Activated CD4-positive, alpha-beta memory T cell treated with anti-CD3 and anti-CD28 coated beads, Interleukin-2, amount 10 ng/mL, durations not matched to agents 7 days and 5 days (primary cell): ENCODE measurements at regions not wholly inside any gene's neighbourhood (a gene's known extent, or its start where the extent isn't known, plus 50 kb on each side); places are given as distances from the start of the nearest gene placed in this dataset.
"Not testable (repeated sequence)": the region's sequence is repeated elsewhere in the genome, so short reads cannot be mapped to it uniquely, and the experiment has no call there.

ENCODE experiments used
- CTCF ChIA-PET: fragments of 350-600 bp; sonication (Branson Sonifier 250); formaldehyde crosslinking; loops from one replicate; lab custom pipeline; 2021; ENCODE audit warnings: antibody characterized with exemption, inconsistent platforms; lab: Charles Lee
- POLR2A ChIA-PET: fragments of 350-600 bp; sonication (Branson Sonifier 250); formaldehyde crosslinking; loops from one replicate; lab custom pipeline; 2021; ENCODE audit warnings: antibody characterized with exemption; lab: Charles Lee
- DNase-seq: peaks from one replicate; pipeline ENCODE4 v3.0.0-alpha.2; 2020
- H3K27ac Mint-ChIP-seq: one replicate; pipeline ENCODE4 v1.8.0; 2021; ENCODE audit warnings: mild to moderate bottlenecking, mixed read lengths
- H3K27me3 Mint-ChIP-seq: one replicate; pipeline ENCODE4 v1.8.0; 2021; ENCODE audit warnings: mixed read lengths
- H3K36me3 Mint-ChIP-seq: one replicate; pipeline ENCODE4 v1.8.0; 2021; ENCODE audit warnings: low read depth, mixed read lengths
- H3K4me1 Mint-ChIP-seq: one replicate; pipeline ENCODE4 v1.8.0; 2021; ENCODE audit warnings: mixed read lengths
- H3K4me3 Mint-ChIP-seq: one replicate; pipeline ENCODE4 v1.8.0; 2021; ENCODE audit warnings: mild to moderate bottlenecking, mixed read lengths
- H3K9me3 Mint-ChIP-seq: one replicate; pipeline ENCODE4 v1.8.0; 2021; ENCODE audit warnings: mixed read lengths

DNA sequence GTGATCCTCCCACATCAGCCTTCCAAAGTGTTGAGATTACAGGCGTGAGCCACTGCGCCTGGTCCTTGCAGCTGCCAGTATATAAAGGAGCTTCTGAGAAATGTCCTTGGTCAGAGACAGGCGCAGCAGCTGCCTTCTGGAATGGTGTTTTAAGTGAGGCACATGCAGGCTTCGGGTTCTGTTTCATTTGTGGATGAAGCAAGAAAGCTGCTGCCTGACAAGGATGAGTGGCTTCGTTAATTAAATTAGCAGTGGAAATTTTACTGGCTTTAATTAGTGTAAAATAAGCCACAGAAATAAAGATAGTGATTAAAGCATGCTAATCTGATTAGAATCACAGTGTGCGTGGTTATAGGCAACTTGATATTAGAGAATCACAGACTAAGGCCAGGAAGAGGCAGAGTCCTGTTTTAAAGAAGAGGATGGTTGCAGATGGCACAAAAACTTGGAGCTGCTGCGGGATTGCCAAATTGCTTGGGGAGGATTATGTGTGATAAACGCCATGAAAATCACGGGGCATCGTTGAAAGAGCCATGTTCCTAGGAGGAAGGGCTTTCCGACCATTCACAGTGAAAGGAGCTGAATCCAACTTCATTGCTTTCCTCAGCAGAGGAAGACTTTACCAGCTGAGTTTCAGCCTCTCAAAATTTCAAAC lies 348.4 kb upstream of the FAT1 start:
- no peaks in the 10 kb centered on the region for H3K27me3 Mint-ChIP-seq
- no peak overlapping the region for H3K4me3 Mint-ChIP-seq
- DNase-seq = no peak

DNA sequence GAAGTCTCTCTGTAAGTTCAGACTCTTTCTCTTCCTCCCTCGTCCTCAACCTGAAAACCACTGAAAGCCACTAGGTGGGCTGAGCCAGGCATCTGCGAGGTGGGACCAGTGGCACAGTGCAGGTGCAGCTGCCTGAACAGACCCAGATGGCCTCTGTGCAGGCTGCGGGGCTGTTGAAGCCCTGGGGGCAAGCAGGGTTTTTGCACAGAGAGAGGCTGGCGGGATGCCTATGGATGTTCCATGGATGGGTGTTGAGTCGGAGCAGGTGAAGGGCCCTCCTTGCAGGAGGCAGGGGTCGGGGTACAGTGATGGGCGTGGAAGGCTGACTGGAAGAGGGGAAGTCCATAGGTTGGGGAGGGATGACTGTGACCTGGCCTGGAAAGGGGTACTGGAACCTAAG lies 350.2 kb upstream of the FAT1 start:
- Mint-ChIP-seq H3K9me3 (no peaks in the 10 kb centered on the region), H3K27ac (no peak overlapping the region), H3K4me3 (no peak overlapping the region), H3K36me3 (no peaks in the 10 kb centered on the region), H3K27me3 (no peaks in the 10 kb centered on the region), H3K4me1 (no peaks in the 10 kb centered on the region)
- POLR2A ChIA-PET = no interaction called here
- CTCF ChIA-PET = no interaction called here
- DNase-seq = no peak

More for the DNA sequence above, 348.4 kb upstream of the FAT1 start:
- Mint-ChIP-seq H3K27ac (no peak overlapping the region), H3K4me1 (no peaks in the 10 kb centered on the region), H3K36me3 (no peaks in the 10 kb centered on the region), H3K9me3 (no peaks in the 10 kb centered on the region)
- ChIA-PET CTCF (no interaction called here), POLR2A (no interaction called here)

GRCh38 chr4:187075514-187075913 lies 351.9 kb upstream of the FAT1 start:
- no peaks in the 10 kb centered on the region for H3K36me3 Mint-ChIP-seq
- POLR2A ChIA-PET = no interaction called here
- DNase-seq = no peak
- H3K4me1 Mint-ChIP-seq = no peaks in the 10 kb centered on the region
- no peaks in the 10 kb centered on the region for H3K9me3 Mint-ChIP-seq
- CTCF ChIA-PET = no interaction called here
- no peak overlapping the region for H3K27ac Mint-ChIP-seq
- H3K4me3 Mint-ChIP-seq = no peak overlapping the region
- no peaks in the 10 kb centered on the region for H3K27me3 Mint-ChIP-seq

GRCh38 chr4:187077744-187078401 lies 354.2 kb upstream of the FAT1 start:
- H3K9me3 Mint-ChIP-seq = no peaks in the 10 kb centered on the region
- ChIA-PET CTCF (no interaction called here), POLR2A (no interaction called here)

DNA sequence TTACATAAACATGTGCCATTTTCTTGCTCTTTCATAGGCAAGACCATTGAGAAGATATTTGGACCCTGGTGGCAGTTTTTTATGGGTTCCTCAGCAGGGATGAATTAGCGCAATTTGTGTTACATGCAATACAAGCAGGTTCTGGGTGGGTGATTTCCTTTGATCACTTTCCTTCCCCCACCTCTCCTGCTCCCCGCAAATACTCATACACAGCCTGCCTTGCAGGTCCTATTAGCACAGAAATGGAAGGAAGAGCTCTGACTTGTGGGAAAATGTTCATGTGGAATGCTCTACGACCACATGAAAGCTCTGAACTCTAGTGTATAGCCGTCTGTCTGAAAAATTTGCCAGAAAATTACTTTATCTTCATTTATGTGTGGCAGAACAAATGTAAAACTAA lies 361.0 kb upstream of the FAT1 start:
- no peak for DNase-seq
- Mint-ChIP-seq H3K4me1 (no peaks in the 10 kb centered on the region), H3K9me3 (peaks cover 6% of the 10 kb centered on the region), H3K27me3 (no peaks in the 10 kb centered on the region), H3K36me3 (no peaks in the 10 kb centered on the region), H3K27ac (no peak overlapping the region), H3K4me3 (no peak overlapping the region)
- ChIA-PET POLR2A (no interaction called here), CTCF (no interaction called here)

More at GRCh38 chr4:187077744-187078401, 354.2 kb upstream of the FAT1 start:
- Mint-ChIP-seq H3K36me3 (no peaks in the 10 kb centered on the region), H3K27me3 (no peaks in the 10 kb centered on the region), H3K4me1 (no peaks in the 10 kb centered on the region), H3K27ac (no peak overlapping the region), H3K4me3 (no peak overlapping the region)
- no peak for DNase-seq

- POLR2A ChIA-PET = no interaction called here
- no peak for DNase-seq
- Mint-ChIP-seq H3K36me3 (no peaks in the 10 kb centered on the region), H3K9me3 (peaks cover 6% of the 10 kb centered on the region), H3K4me1 (no peaks in the 10 kb centered on the region), H3K27me3 (no peaks in the 10 kb centered on the region), H3K4me3 (no peak overlapping the region), H3K27ac (no peak overlapping the region)
- CTCF ChIA-PET = no interaction called here
Measured at GRCh38 chr4:187085339-187085738, 361.7 kb upstream of the FAT1 start.

GRCh38 chr4:187086151-187086550 lies 362.5 kb upstream of the FAT1 start:
- Mint-ChIP-seq H3K36me3 (no peaks in the 10 kb centered on the region), H3K4me1 (no peaks in the 10 kb centered on the region), H3K27ac (no peak overlapping the region), H3K4me3 (no peak overlapping the region), H3K9me3 (peaks cover 6% of the 10 kb centered on the region), H3K27me3 (no peaks in the 10 kb centered on the region)
- DNase-seq = no peak
- POLR2A ChIA-PET = no interaction called here
- CTCF ChIA-PET = no interaction called here

GRCh38 chr4:187088070-187088799 lies 364.6 kb upstream of the FAT1 start:
- CTCF ChIA-PET = no interaction called here

GRCh38 chr4:187090401-187090800 lies 366.7 kb upstream of the FAT1 start:
- ChIA-PET CTCF (no interaction called here), POLR2A (no interaction called here)
- no peaks in the 10 kb centered on the region for H3K27me3 Mint-ChIP-seq
- H3K36me3 Mint-ChIP-seq = no peaks in the 10 kb centered on the region
- no peaks in the 10 kb centered on the region for H3K4me1 Mint-ChIP-seq
- H3K4me3 Mint-ChIP-seq = no peak overlapping the region
- peaks cover 5% of the 10 kb centered on the region for H3K9me3 Mint-ChIP-seq
- DNase-seq = no peak
- H3K27ac Mint-ChIP-seq = no peak overlapping the region

More at GRCh38 chr4:187088070-187088799, 364.6 kb upstream of the FAT1 start:
- no peak overlapping the region for H3K27ac Mint-ChIP-seq
- POLR2A ChIA-PET = no interaction called here
- no peaks in the 10 kb centered on the region for H3K4me1 Mint-ChIP-seq
- H3K9me3 Mint-ChIP-seq = peaks cover 3% of the 10 kb centered on the region
- H3K4me3 Mint-ChIP-seq = no peak overlapping the region
- DNase-seq = no peak
- H3K36me3 Mint-ChIP-seq = no peaks in the 10 kb centered on the region
- no peaks in the 10 kb centered on the region for H3K27me3 Mint-ChIP-seq

- H3K4me1 Mint-ChIP-seq, H3K36me3 Mint-ChIP-seq, CTCF ChIA-PET, H3K9me3 Mint-ChIP-seq, H3K27ac Mint-ChIP-seq, POLR2A ChIA-PET, H3K4me3 Mint-ChIP-seq, DNase-seq, H3K27me3 Mint-ChIP-seq: not testable (repeated sequence)
Measured at GRCh38 chr4:187090832-187091231, 367.2 kb upstream of the FAT1 start.

- Mint-ChIP-seq H3K27ac (no peak overlapping the region), H3K4me1 (no peaks in the 10 kb centered on the region), H3K36me3 (no peaks in the 10 kb centered on the region), H3K27me3 (no peaks in the 10 kb centered on the region), H3K4me3 (no peak overlapping the region), H3K9me3 (peaks cover 8% of the 10 kb centered on the region)
- POLR2A ChIA-PET = no interaction called here
- DNase-seq = no peak
- CTCF ChIA-PET = no interaction called here
Measured at GRCh38 chr4:187094144-187094543, 370.5 kb upstream of the FAT1 start.

DNA sequence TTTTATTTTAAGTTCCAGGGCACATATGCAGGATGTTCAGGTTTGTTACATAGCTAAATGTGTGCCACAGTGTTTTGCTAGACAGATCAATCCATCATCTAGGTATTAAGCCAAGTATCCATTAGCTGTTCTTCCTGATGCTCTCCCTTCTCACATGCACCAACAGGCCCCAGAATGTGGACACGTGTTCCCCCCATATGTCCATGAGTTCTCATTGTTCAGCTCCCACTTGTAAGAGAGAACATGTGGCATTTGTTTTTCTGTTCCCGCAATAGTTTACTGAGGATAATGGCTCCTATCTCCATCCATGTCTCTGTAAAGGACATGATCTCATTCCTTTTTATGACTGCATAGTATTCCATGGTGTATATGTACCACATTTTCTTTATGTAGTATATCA lies 374.8 kb upstream of the FAT1 start:
- Mint-ChIP-seq H3K27me3 (no peaks in the 10 kb centered on the region), H3K27ac (no peak overlapping the region), H3K9me3 (peaks cover 6% of the 10 kb centered on the region), H3K4me1 (no peaks in the 10 kb centered on the region), H3K36me3 (no peaks in the 10 kb centered on the region), H3K4me3 (no peak overlapping the region)
- ChIA-PET CTCF (no interaction called here), POLR2A (no interaction called here)
- DNase-seq = no peak

GRCh38 chr4:187103351-187103750 lies 379.7 kb upstream of the FAT1 start:
- Mint-ChIP-seq H3K4me1 (no peaks in the 10 kb centered on the region), H3K27ac (no peak overlapping the region), H3K36me3 (no peaks in the 10 kb centered on the region), H3K4me3 (no peak overlapping the region), H3K27me3 (no peaks in the 10 kb centered on the region), H3K9me3 (peaks cover 5% of the 10 kb centered on the region)
- no peak for DNase-seq
- CTCF ChIA-PET = no interaction called here
- POLR2A ChIA-PET = no interaction called here
